ENCODE measurements at regions not wholly inside any gene's neighbourhood (a gene's known extent, or its start where the extent isn't known, plus 50 kb on each side); places are given as distances from the start of the nearest gene placed in this dataset.
"Not testable (repeated sequence)": the region's sequence is repeated elsewhere in the genome, so short reads cannot be mapped to it uniquely, and the experiment has no call there.

- no peak for DNase-seq (ENCODE audit: low read depth)
Measured at GRCh38 chr22:23437779-23438178, 142.3 kb downstream of the IGLL1 start.

DNA sequence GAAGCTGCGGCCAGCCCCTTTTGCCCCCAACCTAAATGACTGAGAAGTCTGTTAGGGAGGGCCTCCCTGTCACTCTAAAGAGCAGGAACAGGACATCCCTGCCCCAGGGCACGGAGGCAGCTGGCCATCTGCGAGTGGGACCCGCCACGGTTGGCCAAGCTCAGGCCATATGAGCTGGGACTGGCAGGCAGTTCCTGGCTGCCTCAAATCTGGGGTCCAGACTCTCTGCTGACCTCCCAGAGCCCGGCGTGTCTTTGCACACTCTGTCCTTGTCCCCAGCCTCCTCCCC is 143.0 kb downstream of the IGLL1 start:
- DNase-seq (ENCODE audit: low read depth), result not testable (repeated sequence)

GRCh38 chr22:23436354-23437106 is 143.6 kb downstream of the IGLL1 start:
- not testable (repeated sequence) for DNase-seq (ENCODE audit: low read depth)

DNA sequence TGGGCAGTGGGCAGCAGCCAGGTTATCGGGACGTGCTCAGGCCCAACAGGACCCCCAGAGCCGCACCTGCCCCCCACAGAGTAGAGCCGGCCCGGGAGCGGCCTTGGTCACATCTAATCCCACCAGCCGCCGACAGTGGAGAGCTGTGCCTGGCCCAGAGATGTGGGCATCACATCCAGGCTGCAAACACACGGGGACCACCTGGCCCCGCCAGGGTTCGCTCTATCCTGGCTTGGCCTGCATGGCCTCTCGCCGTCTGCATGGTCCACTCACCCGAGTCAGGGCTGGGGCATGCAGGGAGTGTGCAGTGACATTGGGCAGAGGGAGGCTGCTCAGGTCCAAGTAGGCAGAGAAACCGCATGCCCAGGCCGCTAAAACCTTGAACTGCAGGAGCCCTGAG is 144.9 kb downstream of the IGLL1 start:
- not testable (repeated sequence) for DNase-seq (ENCODE audit: low read depth)

- not testable (repeated sequence) for DNase-seq (ENCODE audit: low read depth)
Measured at GRCh38 chr22:23434198-23434830, 145.8 kb downstream of the IGLL1 start.

DNA sequence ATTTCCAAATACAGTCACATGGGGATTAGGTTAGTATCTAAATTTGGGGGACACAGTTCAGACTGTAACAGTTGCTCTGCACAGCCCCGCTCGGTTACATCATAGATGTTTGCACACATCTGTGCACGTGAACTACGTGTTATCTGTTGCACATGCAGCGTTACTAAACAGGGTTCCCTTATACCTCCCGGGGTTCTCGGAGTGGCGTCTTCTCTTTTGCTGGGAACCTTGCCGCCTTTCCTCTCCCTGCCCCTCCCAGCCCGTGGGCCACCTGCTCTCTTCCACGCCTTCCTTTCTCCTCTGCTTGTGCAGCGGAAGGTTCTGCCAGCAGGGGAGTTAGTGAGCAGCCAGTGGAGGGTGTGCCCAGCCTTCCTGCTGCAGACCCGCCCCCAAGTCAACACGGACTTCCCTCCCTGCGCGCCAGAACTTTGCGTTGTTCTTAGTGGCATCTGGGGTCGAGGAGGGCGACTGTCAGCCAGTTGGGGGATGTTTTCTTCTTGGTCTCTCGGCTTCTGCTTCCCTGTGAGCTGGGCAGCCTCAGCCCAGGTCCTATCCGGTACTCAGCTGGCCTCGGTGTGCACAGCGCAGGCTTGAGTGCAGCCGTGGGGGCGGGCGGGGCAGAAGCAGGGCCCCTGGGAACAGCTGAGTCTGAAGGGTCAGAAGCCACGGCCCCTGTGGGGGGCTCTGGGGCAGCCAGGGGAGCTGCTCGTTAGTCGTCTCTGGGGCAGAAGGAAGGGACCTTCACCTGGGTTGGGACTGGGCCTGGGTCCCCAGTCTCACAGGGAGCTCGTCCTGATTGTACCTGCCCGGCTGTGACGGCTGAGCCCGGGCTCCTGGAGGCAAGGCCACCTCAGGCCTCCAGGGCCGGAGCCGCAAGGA is 146.7 kb downstream of the IGLL1 start:
- DNase-seq (ENCODE audit: low read depth), result not testable (repeated sequence)

GRCh38 chr22:23432719-23433118 is 147.4 kb downstream of the IGLL1 start:
- DNase-seq (ENCODE audit: low read depth), result not testable (repeated sequence)

- DNase-seq (ENCODE audit: low read depth), result no peak
Measured at GRCh38 chr22:23431337-23432072, 148.6 kb downstream of the IGLL1 start.

- not testable (repeated sequence) for DNase-seq (ENCODE audit: low read depth)
Measured at GRCh38 chr22:23424551-23425068, 155.5 kb downstream of the IGLL1 start.

- DNase-seq (ENCODE audit: low read depth), result no peak
Measured at GRCh38 chr22:23424031-23424430, 156.1 kb downstream of the IGLL1 start.

DNA sequence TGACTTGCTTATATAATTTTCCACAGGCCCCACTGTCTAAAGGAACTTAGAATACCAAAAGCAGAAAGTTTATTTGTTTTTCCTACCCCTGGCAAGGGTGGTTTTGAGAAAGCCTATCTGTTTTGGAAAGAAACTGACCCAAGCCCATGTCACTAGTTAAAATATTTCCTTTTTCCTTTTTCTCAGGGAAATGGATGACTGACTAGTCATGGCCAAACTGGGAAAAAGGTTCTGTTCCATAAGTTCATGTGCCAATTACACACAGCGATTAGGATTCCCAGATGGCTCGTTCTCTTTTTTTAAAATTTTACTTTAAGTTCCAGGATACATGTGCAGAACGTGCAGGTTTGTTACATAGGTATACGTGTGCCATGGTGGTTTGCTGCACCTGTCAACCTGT is 157.8 kb downstream of the IGLL1 start:
- DNase-seq (ENCODE audit: low read depth), result not testable (repeated sequence)

GRCh38 chr22:23421300-23421699 is 158.8 kb downstream of the IGLL1 start:
- not testable (repeated sequence) for DNase-seq (ENCODE audit: low read depth)

DNA sequence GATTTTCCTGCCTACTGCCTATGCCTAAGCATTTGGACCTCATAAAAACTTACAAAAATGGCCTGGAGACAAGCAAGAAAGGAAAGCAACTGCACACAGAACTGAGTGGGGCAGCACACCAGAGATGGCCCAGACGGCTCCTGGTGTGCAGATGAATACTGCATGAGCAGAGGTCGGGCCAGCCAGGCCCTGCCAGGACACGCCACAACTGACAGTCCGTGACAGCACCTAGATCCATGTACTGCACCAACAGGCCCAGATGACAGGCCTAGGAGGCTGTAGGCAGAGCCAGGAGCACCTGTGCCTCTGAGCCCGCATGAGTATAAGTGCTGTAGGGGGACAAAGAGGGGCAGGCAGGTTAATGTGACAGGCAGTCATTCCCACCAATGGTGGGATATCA is 160.2 kb downstream of the IGLL1 start:
- no peak for DNase-seq (ENCODE audit: low read depth)

DNA sequence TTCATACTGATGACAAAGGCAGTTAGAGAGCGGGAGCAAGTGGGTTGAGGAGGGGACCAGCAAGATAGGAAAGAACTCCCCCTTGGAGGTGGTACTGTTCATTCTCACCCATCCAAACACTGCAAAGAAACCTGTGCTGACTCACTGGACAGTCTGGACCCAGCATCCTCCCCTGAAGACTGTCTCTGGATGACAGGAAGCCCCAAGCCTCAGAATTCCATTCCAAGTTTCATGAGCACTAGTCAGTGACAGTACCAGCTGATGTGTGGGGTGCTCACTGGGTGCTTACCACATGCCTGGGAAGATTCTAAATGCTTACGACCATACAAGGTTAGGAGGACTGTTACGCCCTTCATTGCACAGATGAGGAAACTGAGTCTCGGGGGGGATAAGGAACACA is 160.9 kb downstream of the IGLL1 start:
- no peak for DNase-seq (ENCODE audit: low read depth)

- DNase-seq (ENCODE audit: low read depth), result no peak
Measured at GRCh38 chr22:23418159-23418788, 161.8 kb downstream of the IGLL1 start.

- DNase-seq (ENCODE audit: low read depth), result peak; percentile 19
Measured at GRCh38 chr22:23417327-23417726, 162.8 kb downstream of the IGLL1 start.

- not testable (repeated sequence) for DNase-seq (ENCODE audit: low read depth)
Measured at GRCh38 chr22:23416169-23416690, 163.9 kb downstream of the IGLL1 start.

DNA sequence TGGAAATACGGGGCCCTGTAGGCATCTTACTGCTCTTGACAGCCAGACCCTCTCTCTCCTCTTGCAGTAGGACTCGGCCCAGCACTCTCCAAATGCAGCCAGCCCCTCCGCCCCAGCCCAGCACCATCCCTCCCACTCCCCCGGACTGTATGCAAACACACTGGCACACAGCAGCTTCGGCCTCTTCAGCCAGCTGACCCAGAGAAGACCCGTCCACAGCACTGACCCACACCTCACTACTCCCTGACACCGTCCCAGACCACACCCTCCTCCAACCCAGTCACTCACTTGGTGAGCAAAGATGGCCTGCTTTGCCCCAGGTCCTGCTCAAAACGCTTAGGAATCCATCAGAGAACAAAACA is 164.6 kb downstream of the IGLL1 start:
- no peak for DNase-seq (ENCODE audit: low read depth)

GRCh38 chr22:23414727-23415489 is 165.2 kb downstream of the IGLL1 start:
- no peak for DNase-seq (ENCODE audit: low read depth)

DNA sequence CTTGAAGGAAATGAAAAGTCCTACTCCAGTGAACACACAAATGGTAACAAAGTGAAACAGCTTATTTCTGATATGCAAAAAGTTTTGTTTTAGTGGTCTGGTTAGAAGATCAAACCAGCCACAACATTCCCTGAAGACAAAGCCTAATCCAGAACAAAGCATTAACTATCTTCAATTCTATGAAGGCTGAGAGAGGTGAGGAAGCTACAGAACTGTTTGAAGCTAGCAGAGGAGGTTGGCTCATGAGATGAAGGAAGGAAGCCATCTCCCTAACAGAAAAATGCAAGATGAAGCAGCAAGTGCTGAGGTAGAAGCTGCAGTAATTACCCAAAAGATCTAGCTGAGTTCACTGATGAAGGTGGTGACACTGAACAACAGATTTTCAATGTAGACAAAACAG is 168.4 kb downstream of the IGLL1 start:
- no peak for DNase-seq (ENCODE audit: low read depth)

DNA sequence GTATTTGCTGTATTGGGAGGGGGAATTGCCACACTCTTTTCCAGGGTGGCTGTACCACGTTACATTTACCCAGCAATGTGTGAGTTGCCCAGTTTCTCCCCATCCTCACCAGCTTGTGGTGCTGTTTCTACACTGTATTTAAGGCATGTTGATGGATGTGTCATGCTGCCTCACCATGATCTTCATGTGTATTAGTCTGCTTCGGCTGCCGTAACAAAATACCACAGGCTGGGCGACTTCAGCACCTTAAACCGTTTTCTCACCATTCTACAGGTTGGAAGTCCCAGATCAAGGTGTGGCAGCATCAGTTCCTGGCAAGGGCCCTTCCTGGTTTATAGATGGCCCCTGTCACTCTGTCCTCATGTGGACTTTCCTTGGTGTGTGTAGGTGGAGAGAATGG is 169.7 kb downstream of the IGLL1 start:
- no peak for DNase-seq (ENCODE audit: low read depth)

Measured in HS-5 (cell line).